ENCODE measurements at regions not wholly inside any gene's neighbourhood (a gene's known extent, or its start where the extent isn't known, plus 50 kb on each side); places are given as distances from the start of the nearest gene placed in this dataset.

GRCh38 chr12:42660968-42661937, 71.7 kb upstream of the PRICKLE1 start:
- no peak for TF ChIP-seq MAX (IDR thresholded peaks at IDR 0.05; ENCODE audit: low read depth, low read length)
- TF ChIP-seq POLR2A (IDR thresholded peaks at IDR 0.05; ENCODE audit: extremely low read depth, insufficient read length) = no peak
- TF ChIP-seq, protein P1, sequence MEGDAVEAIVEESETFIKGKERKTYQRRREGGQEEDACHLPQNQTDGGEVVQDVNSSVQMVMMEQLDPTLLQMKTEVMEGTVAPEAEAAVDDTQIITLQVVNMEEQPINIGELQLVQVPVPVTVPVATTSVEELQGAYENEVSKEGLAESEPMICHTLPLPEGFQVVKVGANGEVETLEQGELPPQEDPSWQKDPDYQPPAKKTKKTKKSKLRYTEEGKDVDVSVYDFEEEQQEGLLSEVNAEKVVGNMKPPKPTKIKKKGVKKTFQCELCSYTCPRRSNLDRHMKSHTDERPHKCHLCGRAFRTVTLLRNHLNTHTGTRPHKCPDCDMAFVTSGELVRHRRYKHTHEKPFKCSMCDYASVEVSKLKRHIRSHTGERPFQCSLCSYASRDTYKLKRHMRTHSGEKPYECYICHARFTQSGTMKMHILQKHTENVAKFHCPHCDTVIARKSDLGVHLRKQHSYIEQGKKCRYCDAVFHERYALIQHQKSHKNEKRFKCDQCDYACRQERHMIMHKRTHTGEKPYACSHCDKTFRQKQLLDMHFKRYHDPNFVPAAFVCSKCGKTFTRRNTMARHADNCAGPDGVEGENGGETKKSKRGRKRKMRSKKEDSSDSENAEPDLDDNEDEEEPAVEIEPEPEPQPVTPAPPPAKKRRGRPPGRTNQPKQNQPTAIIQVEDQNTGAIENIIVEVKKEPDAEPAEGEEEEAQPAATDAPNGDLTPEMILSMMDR (IDR thresholded peaks at IDR 0.05; ENCODE audit: low read depth, low read length) = no peak
- no peak for TF ChIP-seq MYC (IDR thresholded peaks at IDR 0.05; ENCODE audit: low read depth, low read length)
